ENCODE measurements at regions not wholly inside any gene's neighbourhood (a gene's known extent, or its start where the extent isn't known, plus 50 kb on each side); places are given as distances from the start of the nearest gene placed in this dataset.

GRCh38 chr13:40243982-40244381 lies 422.5 kb downstream of the FOXO1 start:
- Histone ChIP-seq H4K20me1 (ENCODE audit: control insufficient read depth, insufficient read depth) (no peaks in the 10 kb centered on the region), H3K4me2 (ENCODE audit: control insufficient read depth, insufficient read depth) (no peak overlapping the region), H3K9ac (ENCODE audit: control insufficient read depth, insufficient read depth, low read length) (no peak overlapping the region), H3K4me1 (ENCODE audit: control insufficient read depth, insufficient read depth, low read length) (no peaks in the 10 kb centered on the region), H2AFZ (ENCODE audit: control insufficient read depth, low read depth, low read length) (no peak overlapping the region), H3K4me3 (no peak overlapping the region), H3K36me3 (ENCODE audit: control insufficient read depth in 2 of 2, insufficient read depth in 2 of 2, low read length in 1 of 2) (no peaks in the 10 kb centered on the region), H3K79me2 (ENCODE audit: control insufficient read depth, insufficient read depth, low read length) (no peaks in the 10 kb centered on the region), H3K27ac (ENCODE audit: control insufficient read depth, insufficient read depth) (no peak overlapping the region), H3K9me3 (replicated peaks; ENCODE audit: control insufficient read depth, insufficient read depth, low read length) (no peaks in the 10 kb centered on the region; the same call in 2 of the 3 replicates), H3K27me3 (replicated peaks in 1 of 2; ENCODE audit: control insufficient read depth in 2 of 2, insufficient read depth in 2 of 2, low read length in 1 of 2) (no peaks in the 10 kb centered on the region; a peak in 1 of 4 replicates)
- ChIA-PET SMC1A (ENCODE audit: uncharacterized antibody, unreplicated experiment) (interaction anchor here (0.7 kb wide), 1 partner anchor 339 kb away, joined by 3 read pairs; no protein-coding TSS in a partner anchor), RAD21 (ENCODE audit: unreplicated experiment) (interaction anchor here (0.6 kb wide), 1 partner anchor 293 kb away, joined by 3 read pairs; no protein-coding TSS in a partner anchor), CTCF (interaction anchor here (1.0 kb wide), 1 partner anchor 26 kb away, joined by 4 read pairs; no protein-coding TSS in a partner anchor), POLR2A (no interaction called here)
- ATAC-seq (no peak), DNase-seq (ENCODE audit: low read depth, low spot score) (no peak), FAIRE-seq (no peak)
- in situ Hi-C loops (cut with MboI), result no loop called here
- intact Hi-C loops (cut with micrococcal nuclease; ENCODE audit: unreplicated experiment), result no loop called here
- BruUV-seq (replicated peaks), result no TSS peak
- TF ChIP-seq E2F8 (IDR thresholded peaks at IDR 0.05; ENCODE audit: low read depth, partially characterized antibody), result no peak
- WGBS (ENCODE audit: insufficient coverage, insufficient replicate concordance, low lambda C conversion rate, missing lambda C conversion rate), result 0% methylated on average over 3 of the region's 3 CpGs

GRCh38 chr13:40245567-40245966 lies 420.9 kb downstream of the FOXO1 start:
- TF ChIP-seq, protein P1, sequence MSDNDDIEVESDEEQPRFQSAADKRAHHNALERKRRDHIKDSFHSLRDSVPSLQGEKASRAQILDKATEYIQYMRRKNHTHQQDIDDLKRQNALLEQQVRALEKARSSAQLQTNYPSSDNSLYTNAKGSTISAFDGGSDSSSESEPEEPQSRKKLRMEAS (IDR thresholded peaks at IDR 0.05; ENCODE audit: low read depth, low read length), result no peak
- Histone ChIP-seq H3K36me3 (ENCODE audit: control insufficient read depth in 2 of 2, insufficient read depth in 2 of 2, low read length in 1 of 2) (no peaks in the 10 kb centered on the region), H3K79me2 (ENCODE audit: control insufficient read depth, insufficient read depth, low read length) (no peaks in the 10 kb centered on the region), H3K9ac (ENCODE audit: control insufficient read depth, insufficient read depth, low read length) (no peak overlapping the region), H3K27me3 (replicated peaks in 1 of 2; ENCODE audit: control insufficient read depth in 2 of 2, insufficient read depth in 2 of 2, low read length in 1 of 2) (no peaks in the 10 kb centered on the region; a peak in 1 of 4 replicates), H3K4me2 (ENCODE audit: control insufficient read depth, insufficient read depth) (no peak overlapping the region), H3K9me3 (replicated peaks; ENCODE audit: control insufficient read depth, insufficient read depth, low read length) (no peaks in the 10 kb centered on the region; the same call in 2 of the 3 replicates), H3K4me3 (no peak overlapping the region), H3K4me1 (ENCODE audit: control insufficient read depth, insufficient read depth, low read length) (no peaks in the 10 kb centered on the region), H3K27ac (ENCODE audit: control insufficient read depth, insufficient read depth) (no peak overlapping the region), H2AFZ (ENCODE audit: control insufficient read depth, low read depth, low read length) (no peak overlapping the region), H4K20me1 (ENCODE audit: control insufficient read depth, insufficient read depth) (no peaks in the 10 kb centered on the region)
- SMC1A ChIA-PET (ENCODE audit: uncharacterized antibody, unreplicated experiment), result no interaction called here
- RAD21 ChIA-PET (ENCODE audit: unreplicated experiment), result no interaction called here
- FAIRE-seq (no peak), DNase-seq (ENCODE audit: low read depth, low spot score) (no peak), ATAC-seq (no peak)
- intact Hi-C loops (cut with micrococcal nuclease; ENCODE audit: unreplicated experiment), result no loop called here
- WGBS (ENCODE audit: insufficient coverage, insufficient replicate concordance, low lambda C conversion rate, missing lambda C conversion rate), result 15% methylated on average over 3 of the region's 3 CpGs
- POLR2A ChIA-PET, result no interaction called here
- BruUV-seq (replicated peaks), result no TSS peak
- CTCF ChIA-PET, result no interaction called here
- in situ Hi-C loops (cut with MboI), result no loop called here
